PFSK-1 (cell line): ENCODE measurements at regions not wholly inside any gene's neighbourhood (a gene's known extent, or its start where the extent isn't known, plus 50 kb on each side); places are given as distances from the start of the nearest gene placed in this dataset.

Experiments
- FOXP2 ChIP-seq: optimal IDR thresholded peaks from 2 replicates; pipeline ENCODE3; 2011; ENCODE audit warnings: borderline replicate concordance, control low read depth, inconsistent platforms; ENCODE audit not compliant: insufficient read depth; ENCODE audit errors: extremely low read length, extremely low read depth
- POLR2AphosphoS5 ChIP-seq: IDR thresholded peaks from 2 replicates; pipeline ENCODE4 v1.6.1; 2012; ENCODE audit warnings: low read depth, mild to moderate bottlenecking, control low read depth, low read length, moderate library complexity
- REST ChIP-seq, 2 experiments: IDR thresholded peaks; 2 replicates each; pipeline versions ENCODE4 v1.6.1 to v1.8.0; 2011 to 2012; ENCODE audit warnings: low read depth in 2 of 2, low read length in 2 of 2, control low read depth in 1 of 2, inconsistent platforms in 1 of 2, mild to moderate bottlenecking in 1 of 2, moderate library complexity in 1 of 2; ENCODE audit not compliant: insufficient read depth in 1 of 2
- SIN3A ChIP-seq: IDR thresholded peaks from 2 replicates; pipeline ENCODE4 v1.6.1; 2012; ENCODE audit warnings: mild to moderate bottlenecking, low read length, moderate library complexity, borderline replicate concordance; ENCODE audit not compliant: insufficient read depth
- TAF1 ChIP-seq: IDR thresholded peaks from 2 replicates; pipeline ENCODE4 v1.6.1; 2012; ENCODE audit warnings: low read length, control low read depth, borderline replicate concordance; ENCODE audit not compliant: insufficient read depth

DNA sequence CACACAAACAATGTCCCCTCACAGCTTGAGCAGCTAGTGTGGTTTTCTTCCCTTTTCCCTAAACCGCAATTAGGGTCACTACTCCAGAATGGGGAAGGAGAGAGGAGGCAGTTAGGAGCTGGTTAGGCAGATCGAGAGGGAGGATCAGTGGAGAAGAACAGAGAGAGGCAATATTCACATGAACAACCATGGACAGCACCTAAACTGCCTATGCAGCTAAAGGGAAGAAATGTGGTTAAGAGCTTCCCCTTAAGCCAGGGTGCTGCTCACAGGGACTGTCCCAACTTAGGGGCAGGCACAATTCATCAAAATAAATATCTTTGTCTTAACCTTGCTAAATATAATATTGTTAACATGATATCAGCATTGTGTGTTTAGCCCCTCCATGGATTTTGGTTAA is 359.3 kb upstream of the CDH18 start:
- TF ChIP-seq SIN3A, result no peak
- 0 out of 4 replicates have a peak, but pooled peaks of 1 of the 2 experiments have one; percentile 29 for TF ChIP-seq REST (IDR thresholded peaks at IDR 0.05; ENCODE audit: insufficient read depth in 1 of 2, low read depth in 2 of 2, low read length in 2 of 2)

GRCh38 chr5:20340126-20340525 is 352.1 kb upstream of the CDH18 start:
- TF ChIP-seq SIN3A (no peak), FOXP2 (no peak), TAF1 (no peak)

- TF ChIP-seq REST (IDR thresholded peaks at IDR 0.05; ENCODE audit: insufficient read depth in 1 of 2, low read depth in 2 of 2, low read length in 2 of 2), result no peak
- TF ChIP-seq SIN3A, result no peak
- no peak for TF ChIP-seq POLR2AphosphoS5
- no peak for TF ChIP-seq TAF1
- TF ChIP-seq FOXP2, result no peak
Observed at GRCh38 chr5:20335978-20336377, 348.0 kb upstream of the CDH18 start.

GRCh38 chr5:20331826-20332225 is 343.8 kb upstream of the CDH18 start:
- TF ChIP-seq REST (IDR thresholded peaks at IDR 0.05; ENCODE audit: insufficient read depth in 1 of 2, low read depth in 2 of 2, low read length in 2 of 2) (no peak), SIN3A (no peak), POLR2AphosphoS5 (no peak), TAF1 (no peak), FOXP2 (no peak)

DNA sequence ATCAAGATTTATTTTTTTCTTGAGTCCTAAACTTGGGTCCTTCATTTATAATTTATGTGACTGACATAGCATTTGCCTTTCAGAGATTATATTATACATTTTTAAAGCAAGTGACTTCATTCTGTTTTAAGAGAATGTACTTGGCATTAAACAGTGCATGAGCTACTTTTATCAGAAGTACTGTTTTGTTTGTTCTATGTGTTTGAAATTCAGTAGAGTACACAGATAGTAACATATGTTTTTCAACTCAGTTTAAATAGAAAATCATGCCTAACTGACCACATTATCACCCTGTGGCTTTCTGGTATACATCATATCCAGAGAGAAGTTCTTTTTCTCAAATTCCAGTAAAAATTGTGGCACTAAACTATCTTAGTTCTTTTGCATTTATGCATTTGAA is 335.3 kb upstream of the CDH18 start:
- TF ChIP-seq SIN3A (no peak), REST (IDR thresholded peaks at IDR 0.05; ENCODE audit: insufficient read depth in 1 of 2, low read depth in 2 of 2, low read length in 2 of 2) (no peak), TAF1 (no peak), POLR2AphosphoS5 (no peak), FOXP2 (no peak)
